T1000 (cell line): ENCODE measurements at regions not wholly inside any gene's neighbourhood (a gene's known extent, or its start where the extent isn't known, plus 50 kb on each side); places are given as distances from the start of the nearest gene placed in this dataset.
"Not testable (repeated sequence)": the region's sequence is repeated elsewhere in the genome, so short reads cannot be mapped to it uniquely, and the experiment has no call there.

Source experiments
- DNase-seq: peaks from one replicate; lab custom pipeline; 2025; ENCODE audit warnings: mixed read lengths; lab: John Stamatoyannopoulos, UW

DNA sequence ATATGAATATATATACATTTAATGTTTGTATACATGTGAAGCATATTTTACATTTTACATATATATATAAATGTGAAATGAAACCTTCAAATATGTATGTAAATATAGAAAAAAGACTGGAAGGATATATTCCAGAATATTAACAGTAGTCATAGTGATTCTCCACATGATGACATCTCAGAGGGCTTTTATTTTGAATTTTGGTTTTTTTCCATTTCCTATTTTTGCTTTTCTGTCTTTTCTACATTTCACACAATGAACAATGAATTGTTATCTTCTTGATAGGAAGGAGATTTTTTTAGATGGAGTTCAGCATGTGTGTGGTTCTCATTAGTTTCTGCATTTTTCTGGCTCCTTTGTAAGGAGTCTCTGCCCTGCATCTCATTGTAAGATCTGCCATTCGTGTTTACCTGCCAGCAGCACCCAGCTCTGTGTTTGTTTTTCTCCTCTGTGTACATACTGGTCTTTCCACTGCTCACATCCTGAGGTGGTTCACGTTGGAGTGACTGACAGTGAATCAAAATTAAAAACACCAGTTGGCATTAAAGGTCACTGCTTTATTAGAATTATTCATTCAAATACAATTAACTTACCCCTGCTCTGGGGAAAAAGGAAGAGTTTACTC, 425.3 kb upstream of the MDFIC2 start:
- DNase-seq: no peak

DNA sequence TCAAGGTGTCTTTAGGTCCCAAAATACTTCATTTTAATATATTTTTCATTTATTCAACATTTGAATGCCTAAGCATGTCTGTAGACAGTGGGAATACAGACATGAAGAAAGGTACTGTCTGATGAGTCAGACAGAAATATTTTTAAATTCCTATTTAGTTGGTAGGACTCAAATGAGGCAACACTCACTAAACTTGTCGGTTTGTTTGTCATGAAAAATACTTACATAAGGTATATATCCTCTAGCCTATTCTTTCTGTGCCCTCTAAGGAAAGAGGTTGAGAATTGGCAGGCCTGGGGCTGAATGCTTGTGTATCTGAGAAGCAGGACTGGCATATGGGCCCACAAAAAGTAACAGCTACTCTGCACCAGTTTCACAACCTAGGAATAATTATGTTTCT, 423.6 kb upstream of the MDFIC2 start:
- DNase-seq: no peak

DNA sequence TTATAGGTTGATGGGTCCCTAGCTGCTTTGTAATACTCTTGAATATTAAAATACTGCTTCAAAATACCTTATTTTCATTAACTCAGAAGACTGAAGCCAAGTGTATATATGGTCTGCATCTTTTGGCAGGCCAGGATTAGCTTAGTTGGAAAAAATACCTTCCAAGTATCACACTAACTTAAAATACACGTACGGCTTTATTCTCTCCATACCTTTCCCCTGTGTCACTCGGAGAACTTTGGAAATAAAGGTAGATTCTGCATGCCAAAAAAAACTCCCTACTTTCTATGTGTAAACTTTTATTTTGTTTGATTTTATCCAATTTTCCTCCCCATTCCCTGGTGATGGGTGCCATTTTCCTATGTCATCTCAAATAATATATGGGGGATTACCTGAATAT, 422.3 kb upstream of the MDFIC2 start:
- no peak for DNase-seq

DNA sequence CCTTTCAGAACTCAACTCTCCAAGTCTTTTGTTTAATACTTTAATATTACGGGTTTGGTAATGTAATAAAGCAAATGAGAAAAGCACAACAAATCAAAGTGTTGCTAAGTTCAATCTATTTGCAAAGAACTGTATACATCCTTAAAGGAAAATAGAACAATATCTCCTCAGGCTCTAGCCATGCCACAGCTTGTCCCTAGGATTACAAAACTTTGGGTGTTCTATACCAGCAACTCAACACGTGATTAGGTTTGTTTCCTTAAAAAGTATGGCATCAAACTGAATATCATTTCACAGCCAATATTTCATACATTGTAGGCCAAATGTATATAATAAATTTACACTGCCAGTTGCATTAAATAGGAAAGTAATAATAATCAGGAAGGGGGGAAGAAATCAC, 418.6 kb upstream of the MDFIC2 start:
- DNase-seq: no peak

DNA sequence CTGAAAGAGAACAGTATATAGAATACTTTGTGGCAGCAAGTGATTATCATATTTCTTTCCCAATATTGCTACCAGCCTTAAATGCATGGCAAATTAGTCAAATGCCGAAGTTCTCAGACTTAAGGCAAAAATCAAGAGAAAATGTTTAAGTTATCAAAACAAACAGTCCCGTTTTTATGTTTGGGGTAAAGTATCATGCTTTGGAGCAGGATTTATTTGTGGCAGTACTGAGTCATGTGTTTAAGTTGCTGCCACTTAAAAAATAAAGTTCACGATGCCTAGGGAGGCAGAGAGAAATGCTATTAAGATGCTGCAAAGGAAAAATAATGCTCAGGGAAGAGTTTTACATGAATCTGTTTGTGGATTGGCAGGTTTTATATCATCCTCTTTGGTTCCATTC, 417.4 kb upstream of the MDFIC2 start:
- no peak for DNase-seq

DNA sequence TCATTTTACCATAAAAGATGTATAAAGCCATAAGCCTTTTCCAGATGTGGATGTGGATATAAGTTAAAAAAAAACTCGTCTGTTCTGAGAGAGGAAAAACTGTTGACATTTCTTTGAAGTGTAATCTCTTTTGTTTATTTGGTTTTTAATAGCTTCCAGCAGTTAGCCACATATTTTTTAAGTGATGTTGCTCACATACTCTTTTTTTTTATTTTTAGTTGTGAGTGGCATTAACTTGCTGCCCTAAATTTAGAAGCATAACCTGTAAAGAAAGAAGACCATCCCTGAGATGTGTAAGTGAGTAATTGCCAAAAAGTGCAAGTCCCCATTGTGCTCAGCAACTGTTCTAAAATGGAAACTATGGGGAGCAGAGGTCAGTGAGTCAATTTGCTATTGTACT, 415.9 kb upstream of the MDFIC2 start:
- no peak for DNase-seq

DNA sequence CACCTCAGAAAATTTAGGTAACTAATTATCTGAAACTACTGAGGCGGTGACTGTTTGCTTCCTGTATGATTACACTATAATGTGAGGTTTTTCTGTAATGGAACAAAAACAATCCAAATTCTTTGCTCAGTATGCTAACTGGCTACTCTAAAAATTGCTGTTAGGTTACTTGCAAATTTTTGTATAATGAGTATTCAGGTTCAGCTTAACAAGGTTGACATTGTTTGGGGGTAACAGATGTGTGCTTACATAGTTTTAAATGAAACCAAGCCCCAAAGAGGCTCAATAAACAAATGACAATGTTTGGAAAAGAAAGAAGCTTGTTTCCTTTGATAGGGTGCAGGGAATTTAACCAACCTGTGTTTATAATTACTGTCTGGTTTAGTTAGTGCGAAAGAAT, 414.5 kb upstream of the MDFIC2 start:
- no peak for DNase-seq

DNA sequence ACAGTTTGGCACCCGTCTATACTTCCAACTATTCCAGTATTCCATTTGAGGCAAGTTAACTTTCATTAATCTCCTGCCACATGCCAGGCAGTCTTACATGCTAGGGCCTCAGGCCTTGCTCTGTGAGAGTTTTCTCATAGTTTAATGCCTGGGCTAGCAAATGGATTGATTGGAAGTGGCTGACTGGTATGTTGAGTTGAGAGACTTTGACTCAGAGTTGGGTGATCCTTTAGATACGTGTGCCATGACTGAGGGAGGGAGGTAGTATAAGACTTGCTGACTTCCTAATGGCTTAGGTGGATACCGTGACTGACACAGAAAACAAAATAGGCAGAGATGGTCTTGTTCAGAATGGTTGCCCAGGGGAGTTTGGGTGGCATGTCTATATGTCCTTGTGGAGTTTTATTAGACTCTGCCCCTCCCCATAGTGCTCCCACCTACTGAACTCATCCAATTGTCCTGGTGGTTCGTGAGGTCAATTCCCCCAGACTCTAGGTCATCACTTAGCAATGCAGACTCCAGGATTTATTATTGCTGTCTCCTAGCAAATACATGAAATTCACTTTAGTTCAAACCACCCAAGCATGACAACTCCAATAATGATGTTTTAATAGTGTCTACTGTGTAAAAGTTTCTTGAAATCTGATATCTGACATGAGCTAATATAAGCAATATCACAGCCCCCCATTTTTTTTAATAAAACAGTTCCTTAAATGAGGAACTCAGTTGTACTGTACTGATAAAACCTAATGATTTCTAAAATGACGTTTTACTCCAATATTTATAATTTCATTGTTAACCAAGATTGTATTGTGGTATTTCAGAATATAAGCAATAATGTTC, 413.9 kb upstream of the MDFIC2 start:
- no peak for DNase-seq

DNA sequence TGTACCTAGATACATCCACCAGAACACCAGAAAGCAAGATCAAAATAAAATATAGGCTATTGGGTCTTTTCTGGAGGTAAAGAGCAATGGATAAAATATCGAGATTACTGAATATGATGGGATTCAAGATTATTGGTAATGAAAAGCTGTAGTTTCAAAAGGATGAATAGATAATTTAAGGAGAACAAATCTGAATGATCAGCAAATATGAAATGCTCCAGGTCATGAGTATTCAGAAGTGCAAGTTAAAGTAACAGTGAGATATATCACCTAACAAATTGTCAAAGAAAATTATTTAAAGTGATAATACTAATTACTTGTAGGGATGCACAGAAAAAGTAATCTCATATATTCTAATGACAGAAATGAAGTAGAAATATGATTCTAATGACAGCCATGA, 409.6 kb upstream of the MDFIC2 start:
- no peak for DNase-seq

DNA sequence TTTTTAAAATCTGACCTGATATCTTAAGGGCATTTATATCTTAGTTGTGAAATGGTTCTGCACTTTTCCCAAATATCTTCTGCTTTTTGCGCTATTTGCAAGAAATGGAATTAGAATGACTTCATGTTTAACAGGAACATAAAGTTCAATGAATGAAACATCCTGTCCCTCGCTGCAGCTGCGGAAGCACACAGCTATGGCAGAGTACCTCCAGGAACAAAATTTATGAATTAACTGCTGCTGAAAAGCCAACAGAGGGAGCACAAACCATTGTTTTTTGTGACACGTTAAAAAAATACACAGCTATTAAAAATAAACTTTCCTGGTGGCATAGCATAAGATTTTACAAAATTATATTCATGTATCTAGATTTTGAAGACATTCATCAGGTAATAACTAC, 404.4 kb upstream of the MDFIC2 start:
- no peak for DNase-seq

DNA sequence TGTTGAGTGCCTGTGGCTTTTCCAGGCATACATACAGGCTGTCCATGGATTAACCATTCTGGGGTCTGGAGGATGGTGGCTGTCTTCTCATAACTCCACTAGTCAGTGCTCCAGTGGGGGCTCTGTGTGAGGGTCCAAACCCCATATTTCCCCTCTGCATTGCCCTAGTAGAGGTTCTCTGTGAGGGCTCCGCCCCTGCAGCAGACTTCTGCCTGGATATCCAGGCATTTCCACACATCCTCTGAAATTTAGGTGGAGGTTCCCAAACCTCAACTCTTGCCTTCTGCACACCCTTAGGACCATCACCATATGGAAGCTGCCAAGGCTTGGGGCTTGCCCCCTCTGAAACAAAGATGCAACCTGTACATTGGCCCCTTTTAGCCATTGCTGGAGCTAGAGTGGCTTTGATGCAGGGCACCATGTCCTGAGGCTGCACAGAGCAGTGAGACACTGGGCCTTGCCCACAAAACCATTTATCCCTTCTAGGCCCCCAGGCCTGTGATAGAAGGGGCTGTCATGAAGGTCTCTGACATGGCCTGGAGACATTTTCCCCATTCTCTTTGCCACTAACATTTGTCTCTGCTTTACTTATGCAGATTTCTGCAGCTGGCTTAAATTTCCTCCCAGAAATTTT, 400.1 kb upstream of the MDFIC2 start:
- no peak for DNase-seq

DNA sequence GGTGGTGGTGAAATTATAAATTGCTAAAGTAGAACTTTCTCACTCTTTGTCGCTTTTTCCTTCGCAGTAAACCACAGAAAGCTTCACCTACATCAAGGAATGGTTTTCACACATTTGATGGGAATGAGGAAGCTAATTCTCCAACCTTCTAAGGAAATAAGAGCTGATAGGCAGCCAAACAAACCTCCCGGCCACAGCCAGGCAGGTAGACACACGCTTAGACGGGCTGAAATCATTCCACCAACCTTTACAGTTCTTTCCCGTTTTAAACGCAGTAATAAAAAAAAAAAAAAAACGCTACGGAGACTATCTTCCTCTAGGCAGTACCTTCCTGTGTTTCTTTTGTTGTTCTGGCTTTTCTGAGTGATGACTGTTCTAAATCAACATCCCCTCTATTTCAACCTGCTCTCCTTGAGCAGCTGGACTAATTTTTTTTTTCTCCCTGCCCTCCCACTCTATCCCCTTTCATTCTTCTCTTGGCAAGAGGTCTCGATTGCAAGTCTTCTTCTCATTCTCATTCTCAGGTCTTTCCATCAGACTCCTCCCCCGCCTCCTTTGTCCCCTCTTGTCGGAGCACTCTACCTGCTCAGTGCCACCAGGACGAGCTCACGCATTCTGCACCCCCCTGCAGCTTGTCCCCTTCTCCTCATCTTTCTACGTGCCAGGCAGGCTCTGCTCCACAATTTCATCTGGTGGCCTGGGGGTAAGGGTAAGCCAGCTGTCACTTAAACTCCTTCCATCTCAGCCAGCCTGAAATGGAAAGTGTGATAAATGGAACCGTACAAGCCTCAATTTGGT, 391.1 kb upstream of the MDFIC2 start:
- DNase-seq: no peak

DNA sequence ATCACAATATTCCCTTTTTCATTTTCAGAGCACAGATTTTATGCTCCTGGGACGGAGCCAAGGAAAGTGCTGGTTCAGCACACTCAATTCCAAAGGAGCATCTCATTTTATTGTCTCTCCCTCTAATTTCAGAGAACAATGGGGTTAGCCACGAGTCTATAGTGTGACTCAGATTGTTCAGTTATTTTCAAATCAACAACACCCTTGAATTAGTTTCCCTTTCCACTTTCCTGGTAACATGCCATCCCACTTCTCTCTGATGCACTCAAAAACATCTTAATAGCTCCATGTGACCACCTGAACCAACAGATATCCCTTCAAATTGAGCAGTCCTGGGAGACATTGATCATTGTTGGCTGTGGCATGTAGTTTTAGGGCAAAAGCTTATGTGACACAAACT, 389.7 kb upstream of the MDFIC2 start:
- no peak for DNase-seq

DNA sequence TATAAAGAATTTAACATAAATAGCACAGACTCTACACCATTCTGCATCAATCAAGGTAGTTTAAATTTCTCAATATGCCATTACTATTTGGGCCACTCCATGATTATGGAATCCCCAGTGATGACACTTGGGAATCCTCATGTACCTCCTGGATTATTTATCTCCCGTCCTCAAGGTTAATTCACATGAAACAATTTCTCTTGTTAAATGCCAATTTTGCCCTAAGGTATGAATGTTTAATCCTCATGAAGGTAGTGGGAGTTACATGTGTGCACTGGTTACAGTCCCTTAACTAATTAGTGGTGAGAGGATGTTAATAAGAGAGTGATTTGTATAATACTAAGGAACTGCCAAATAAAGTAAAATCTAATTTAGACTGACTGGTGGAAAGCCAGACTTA, 372.3 kb upstream of the MDFIC2 start:
- DNase-seq: no peak

DNA sequence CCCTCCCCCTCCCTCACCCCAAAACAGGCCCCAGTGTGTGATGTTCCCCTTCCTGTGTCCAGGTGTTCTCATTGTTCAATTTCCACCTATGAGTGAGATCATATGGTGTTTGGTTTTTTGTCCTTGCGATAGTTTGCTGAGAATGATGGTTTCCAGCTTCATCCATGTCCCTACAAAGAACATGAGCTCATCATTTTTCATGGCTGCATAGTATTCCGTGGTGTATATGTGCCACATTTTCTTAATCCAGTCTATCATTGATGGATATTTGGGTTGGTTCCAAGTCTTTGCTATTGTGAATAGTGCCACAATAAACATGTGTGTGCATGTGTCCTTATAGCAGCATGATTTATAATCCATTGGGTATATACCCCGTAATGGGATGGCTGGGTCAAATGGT, 363.4 kb upstream of the MDFIC2 start:
- DNase-seq: not testable (repeated sequence)

DNA sequence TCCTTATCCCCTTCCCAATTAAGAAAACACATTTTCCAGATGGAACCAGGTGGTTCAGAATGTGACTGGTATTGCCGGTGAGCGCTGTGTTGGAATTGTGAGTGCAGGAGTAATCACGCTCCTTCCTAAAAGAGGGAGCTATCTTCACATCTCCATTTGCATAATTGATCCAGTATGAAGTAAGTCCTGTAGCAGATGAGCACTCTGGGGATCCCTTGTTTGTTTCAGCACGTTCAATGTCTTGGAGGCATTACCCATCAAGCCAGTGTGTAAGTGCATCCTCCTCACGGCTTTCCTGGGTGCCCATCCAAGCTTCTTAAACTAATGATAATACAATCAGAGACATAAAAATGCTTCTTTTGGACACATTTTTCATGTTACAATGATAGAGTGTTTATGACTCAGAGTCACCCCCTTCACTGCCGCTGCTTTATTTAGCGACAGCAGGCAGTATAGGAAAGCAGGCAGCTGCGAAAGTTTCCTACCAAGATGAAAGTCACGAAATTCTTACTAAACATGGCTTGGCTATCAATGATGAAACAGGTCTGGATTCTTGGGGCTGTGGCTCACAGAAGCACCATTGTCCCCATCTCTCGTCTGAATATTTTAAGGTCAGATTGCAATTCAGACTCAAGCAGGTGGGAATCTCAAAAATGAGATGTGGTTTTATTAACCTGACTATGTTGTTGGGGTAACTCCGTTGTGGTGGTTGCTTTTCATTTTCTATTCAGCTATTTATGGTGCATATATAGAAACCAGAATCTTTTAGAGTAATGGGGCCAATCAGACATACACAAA, 346.3 kb upstream of the MDFIC2 start:
- DNase-seq: no peak

DNA sequence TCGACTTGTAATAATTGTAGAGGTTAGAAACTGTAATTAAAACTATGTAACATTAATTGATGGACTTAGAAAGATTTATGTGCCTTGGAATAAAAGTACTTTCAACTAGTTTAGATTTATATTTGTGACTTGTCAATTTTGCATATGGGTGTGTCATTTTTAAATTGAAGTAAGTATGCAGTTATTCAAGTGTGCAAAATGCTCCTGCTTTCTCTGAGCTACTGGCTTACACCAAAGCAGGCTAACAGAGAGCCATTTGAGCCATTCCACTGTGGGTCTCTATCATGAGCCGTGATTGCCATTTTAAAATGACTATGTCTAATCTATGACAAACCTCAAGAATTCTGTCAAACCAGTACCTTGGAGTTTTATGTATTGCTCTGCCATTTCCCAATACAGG, 345.0 kb upstream of the MDFIC2 start:
- DNase-seq: no peak

DNA sequence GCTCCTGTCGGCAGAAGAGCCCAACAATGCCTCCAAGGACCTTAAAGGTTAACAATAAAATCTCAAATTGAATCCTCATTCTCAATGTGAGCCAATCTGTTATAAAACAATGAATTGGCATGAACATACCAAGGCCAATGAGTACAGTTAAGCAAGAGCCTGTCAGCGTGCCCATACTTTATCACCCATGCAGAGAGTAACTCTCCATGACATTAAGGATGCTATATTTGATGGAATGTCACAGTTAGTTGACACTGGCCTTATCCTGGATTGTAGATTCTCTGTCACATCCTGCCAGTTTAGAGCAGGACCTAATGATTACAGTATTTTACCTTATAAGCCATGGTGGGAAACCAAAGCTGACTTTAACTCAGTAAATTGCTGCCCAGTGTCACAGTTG, 335.4 kb upstream of the MDFIC2 start:
- no peak for DNase-seq

DNA sequence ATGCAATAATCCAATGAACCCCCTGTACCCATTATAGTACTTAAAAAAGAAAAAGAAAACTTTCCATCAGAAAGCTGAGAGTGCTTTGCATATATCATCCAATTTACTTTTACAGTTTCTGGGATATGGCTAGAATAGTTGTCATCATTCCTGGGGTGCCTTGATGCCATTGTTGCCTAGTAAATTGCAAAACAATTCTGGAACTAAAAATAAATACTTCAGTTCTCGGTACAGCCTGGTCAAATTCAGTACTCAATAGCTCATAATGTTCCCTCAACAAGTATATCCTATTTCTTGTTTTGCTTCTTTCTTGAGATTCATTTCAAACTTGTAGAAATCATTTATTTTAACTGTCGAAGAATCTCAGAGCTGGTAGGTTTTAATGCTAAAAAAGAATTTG, 334.7 kb upstream of the MDFIC2 start:
- DNase-seq: no peak

DNA sequence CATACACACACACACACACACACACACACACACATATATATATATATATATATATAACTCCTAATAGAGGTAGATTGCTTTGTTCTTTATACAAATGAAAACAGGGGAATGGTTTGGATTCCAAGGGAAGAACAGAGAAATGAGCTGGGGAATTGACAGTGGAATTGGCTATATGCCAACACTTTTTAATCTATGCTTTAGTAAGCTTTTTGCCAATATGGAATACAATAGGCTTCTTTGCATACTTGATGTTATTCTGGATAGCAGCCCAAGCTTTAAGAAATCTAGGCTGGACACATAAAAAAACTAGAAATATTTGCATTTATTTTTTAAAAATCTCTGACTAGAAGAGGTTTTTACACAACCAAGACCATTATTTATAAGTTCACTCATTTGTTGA, 334.2 kb upstream of the MDFIC2 start:
- DNase-seq: no peak

DNA sequence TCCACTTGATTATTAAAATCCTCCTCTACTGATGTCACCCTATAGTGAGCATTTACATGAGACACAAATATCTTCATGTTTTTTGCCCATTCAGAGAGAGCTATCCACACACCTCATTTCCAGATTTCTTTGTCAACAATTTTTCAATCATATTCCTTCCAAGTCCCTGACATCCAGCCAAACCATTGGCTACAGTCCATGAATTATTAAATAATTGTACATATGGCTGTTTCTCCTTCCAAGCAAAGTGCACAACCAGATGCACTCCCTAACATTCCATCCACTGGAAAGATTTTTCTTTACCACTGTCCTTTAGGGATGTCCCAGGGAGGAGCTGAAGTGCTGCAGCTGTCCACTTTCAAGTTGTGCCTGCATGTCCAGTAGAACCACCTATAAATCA, 328.0 kb upstream of the MDFIC2 start:
- no peak for DNase-seq

DNA sequence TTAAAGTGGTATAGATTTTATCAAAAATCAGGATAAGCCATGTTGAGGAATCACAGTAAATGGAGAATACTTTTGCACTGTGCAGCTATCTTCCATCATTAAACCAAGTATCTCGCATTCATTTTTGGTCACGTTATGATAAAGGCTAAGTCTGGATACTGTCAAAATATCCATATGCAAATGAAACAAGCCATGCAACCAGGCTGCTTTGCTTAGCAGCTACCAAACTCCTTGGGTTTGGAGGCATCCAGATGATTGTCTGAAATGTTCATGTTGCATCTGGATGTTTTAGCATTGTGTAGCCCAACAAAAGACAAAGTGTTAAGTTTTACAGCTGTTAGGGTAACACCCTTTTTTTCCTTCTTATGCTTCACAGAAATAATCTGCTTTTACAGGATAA, 322.9 kb upstream of the MDFIC2 start:
- DNase-seq: no peak
